Mammary epithelial cell (primary cell): ENCODE measurements at regions not wholly inside any gene's neighbourhood (a gene's known extent, or its start where the extent isn't known, plus 50 kb on each side); places are given as distances from the start of the nearest gene placed in this dataset.

Experiments used
- CTCF ChIP-seq, 2 donors: IDR thresholded peaks in 1 of 2; conservative IDR thresholded peaks in 1 of 2; 2 replicates each; pipeline ENCODE4 v1.5.1; 2011 to 2012; ENCODE audit warnings: inconsistent platforms in 2 of 2, low read length in 2 of 2, mild to moderate bottlenecking in 2 of 2, control low read depth in 1 of 2, low read depth in 1 of 2; ENCODE audit not compliant: insufficient read depth in 1 of 2; ENCODE audit errors: extremely low read depth in 1 of 2
- EZH2 ChIP-seq: IDR thresholded peaks from 2 replicates; pipeline ENCODE4 v1.6.1; 2012; ENCODE audit warnings: low read length, inconsistent platforms, borderline replicate concordance

DNA sequence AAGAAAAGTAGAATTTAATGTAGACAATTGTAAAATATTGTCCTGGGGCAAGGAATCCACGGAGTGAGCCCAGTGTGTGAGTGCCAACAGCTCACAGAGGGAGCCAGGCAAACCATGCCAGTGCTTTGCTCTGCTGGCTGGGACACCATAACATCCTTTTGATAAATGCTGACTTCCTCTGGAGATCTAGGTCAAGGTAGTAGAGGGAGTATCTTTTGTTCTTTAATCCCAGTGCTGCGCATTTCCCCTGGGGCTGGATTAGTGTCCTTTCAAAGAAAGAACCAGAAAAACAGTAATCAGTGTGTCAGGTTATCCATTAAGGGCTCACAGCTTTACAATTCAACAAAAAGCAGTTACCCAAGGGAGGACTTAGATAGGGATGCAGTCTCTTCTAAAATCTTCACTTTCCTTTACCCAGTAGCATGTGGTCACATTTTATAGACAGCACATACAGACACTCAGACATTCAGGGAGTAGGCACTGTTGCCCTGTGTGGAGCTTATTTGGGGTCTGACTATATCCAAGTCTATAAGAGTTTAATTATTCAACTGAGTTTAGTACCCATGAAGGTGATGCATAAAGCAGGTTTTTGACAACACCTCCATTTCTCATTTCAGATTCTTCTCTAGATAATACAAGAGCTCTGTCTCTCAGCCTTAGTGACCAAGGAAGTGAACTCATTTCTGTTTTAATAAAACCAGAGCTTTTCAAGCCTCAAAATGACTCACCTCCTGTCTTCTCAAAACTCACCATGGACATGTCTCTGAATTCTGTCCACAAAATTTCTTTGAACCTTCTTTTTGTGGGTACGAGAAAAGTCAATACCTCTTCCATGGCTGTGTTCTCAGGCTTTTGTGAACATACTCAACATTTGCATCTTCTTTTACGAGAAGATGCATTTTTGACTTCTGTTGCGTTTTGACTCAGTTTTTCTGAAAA lies 215.3 kb downstream of the BRINP2 start:
- TF ChIP-seq EZH2 (no peak), CTCF (conservative IDR thresholded peaks at IDR 0.05 in 1 of 2, IDR thresholded peaks at IDR 0.05 in 1 of 2; ENCODE audit: extremely low read depth in 1 of 2, insufficient read depth in 1 of 2, low read depth in 1 of 2, low read length in 2 of 2) (no peak)
